Naive thymus-derived CD4-positive, alpha-beta T cell (primary cell): ENCODE measurements at regions not wholly inside any gene's neighbourhood (a gene's known extent, or its start where the extent isn't known, plus 50 kb on each side); places are given as distances from the start of the nearest gene placed in this dataset.

Source experiments
- ATAC-seq: fragments of 150-1000 bp; cut with Tn5 transposase; 2 replicates; pipeline ENCODE4 v1.10.0; 2021; ENCODE audit warnings: mild to moderate bottlenecking, moderate library complexity
- CTCF ChIA-PET: fragments of 350-600 bp; sonication (Branson Sonifier 250); formaldehyde crosslinking; loops from one replicate; lab custom pipeline; 2021; ENCODE audit warnings: antibody characterized with exemption; lab: Charles Lee
- POLR2A ChIA-PET: fragments of 350-600 bp; sonication (Branson Sonifier 250); formaldehyde crosslinking; loops from one replicate; lab custom pipeline; 2021; ENCODE audit warnings: antibody characterized with exemption, inconsistent platforms; lab: Charles Lee
- DNase-seq, 9 donors: peaks; one replicate each; pipeline versions ENCODE4 v3.0.0 to v3.0.0-alpha.2; 2020 to 2022; ENCODE audit warnings: mixed read lengths in 1 of 9
- H3K27ac ChIP-seq: one replicate; pipeline ENCODE4 v1.7.0; 2013; ENCODE audit warnings: mild to moderate bottlenecking, low read depth, low read length, moderate library complexity
- H3K27me3 ChIP-seq, 2 donors: one replicate each; pipeline ENCODE4 v1.7.0; 2013; ENCODE audit warnings: low read length in 2 of 2, mild to moderate bottlenecking in 2 of 2, moderate library complexity in 2 of 2; ENCODE audit not compliant: control insufficient read depth in 2 of 2, insufficient read depth in 2 of 2
- H3K36me3 ChIP-seq, 3 experiments: 1 replicate in 2 of 3; 2 replicates in 1 of 3; pipeline ENCODE4 v1.7.0; 2013; ENCODE audit warnings: low read length in 3 of 3, mild to moderate bottlenecking in 3 of 3, moderate library complexity in 1 of 3; ENCODE audit not compliant: insufficient read depth in 3 of 3, control insufficient read depth in 2 of 3
- H3K4me1 ChIP-seq, 2 donors: one replicate each; pipeline ENCODE4 v1.7.0; 2013; ENCODE audit warnings: low read length in 2 of 2, mild to moderate bottlenecking in 2 of 2, moderate library complexity in 1 of 2; ENCODE audit not compliant: control insufficient read depth in 2 of 2, insufficient read depth in 2 of 2
- H3K4me3 ChIP-seq: 2 replicates; pipeline ENCODE4 v1.7.0; 2013; ENCODE audit warnings: mild to moderate bottlenecking, low read length
- H3K9me3 ChIP-seq, 3 experiments: 1 replicate in 2 of 3; 2 replicates in 1 of 3; pipeline ENCODE4 v1.7.0; 2013; ENCODE audit warnings: low read length in 3 of 3; ENCODE audit not compliant: control insufficient read depth in 2 of 3
- H3K27ac Mint-ChIP-seq, 9 donors: one replicate each; pipeline ENCODE4 v1.8.0; 2020 to 2022; ENCODE audit warnings: mixed read lengths in 9 of 9, mild to moderate bottlenecking in 8 of 9, moderate library complexity in 5 of 9, inconsistent platforms in 2 of 9
- H3K27me3 Mint-ChIP-seq, 5 donors: one replicate each; pipeline ENCODE4 v1.8.0; 2021 to 2022; ENCODE audit warnings: mixed read lengths in 5 of 5, mild to moderate bottlenecking in 1 of 5
- H3K36me3 Mint-ChIP-seq, 5 donors: one replicate each; pipeline ENCODE4 v1.8.0; 2020 to 2022; ENCODE audit warnings: mixed read lengths in 5 of 5, mild to moderate bottlenecking in 3 of 5, inconsistent platforms in 1 of 5
- H3K4me1 Mint-ChIP-seq, 7 donors: one replicate each; pipeline ENCODE4 v1.8.0; 2020 to 2022; ENCODE audit warnings: mixed read lengths in 7 of 7, mild to moderate bottlenecking in 3 of 7, inconsistent platforms in 1 of 7
- H3K4me3 Mint-ChIP-seq, 10 donors: one replicate each; pipeline ENCODE4 v1.8.0; 2020 to 2022; ENCODE audit warnings: mild to moderate bottlenecking in 10 of 10, mixed read lengths in 10 of 10, moderate library complexity in 6 of 10, inconsistent platforms in 2 of 10
- H3K9me3 Mint-ChIP-seq, 11 donors: one replicate each; pipeline ENCODE4 v1.8.0; 2020 to 2022; ENCODE audit warnings: mixed read lengths in 11 of 11, mild to moderate bottlenecking in 4 of 11, inconsistent platforms in 1 of 11, moderate library complexity in 1 of 11
- intact Hi-C, 2 donors: fragments of 100-400 bp; cut with micrococcal nuclease; formaldehyde crosslinking; loops; one replicate each; pipeline ENCODE4 v1.15.1; 2023

- POLR2A ChIA-PET, result no interaction called here
- H3K9me3 Mint-ChIP-seq, result peaks cover 0 to 21% (median 4%) of the 10 kb centered on the region in 11 donors
- H3K4me1 Mint-ChIP-seq, result peaks cover 3 to 17% (median 10%) of the 10 kb centered on the region in 7 donors
- Histone ChIP-seq H3K9me3 (no peaks in the 10 kb centered on the region), H3K27me3 (no peaks in the 10 kb centered on the region), H3K27ac (no peak overlapping the region), H3K4me1 (no peaks in the 10 kb centered on the region), H3K36me3 (no peaks in the 10 kb centered on the region), H3K4me3 (no peak overlapping the region)
- intact Hi-C loops, result no loop called here
- peaks cover 0 to 21% (median 0%) of the 10 kb centered on the region in 5 donors for H3K36me3 Mint-ChIP-seq
- DNase-seq (no peak), ATAC-seq (no peak)
- H3K27me3 Mint-ChIP-seq, result peaks cover 0 to 10% (median 0%) of the 10 kb centered on the region in 5 donors
- H3K4me3 Mint-ChIP-seq, result no peak overlapping the region
- CTCF ChIA-PET, result no interaction called here
- peak overlapping the region in 1 of 9 donors; percentile 60 for H3K27ac Mint-ChIP-seq
These were observed 389.8 kb upstream of the SLC24A2 start for GRCh38 chr9:20178679-20179078.

- Histone ChIP-seq H3K4me1 (no peaks in the 10 kb centered on the region), H3K27me3 (no peaks in the 10 kb centered on the region), H3K9me3 (no peaks in the 10 kb centered on the region), H3K4me3 (no peak overlapping the region), H3K36me3 (no peaks in the 10 kb centered on the region), H3K27ac (no peak overlapping the region)
- Mint-ChIP-seq H3K27ac (peak overlapping the region in 1 of 9 donors; percentile 60), H3K4me3 (no peak overlapping the region), H3K27me3 (peaks cover 0 to 11% (median 0%) of the 10 kb centered on the region in 5 donors), H3K4me1 (peaks cover 2 to 17% (median 10%) of the 10 kb centered on the region in 7 donors), H3K36me3 (peaks cover 0 to 18% (median 0%) of the 10 kb centered on the region in 5 donors), H3K9me3 (peaks cover 0 to 19% (median 1%) of the 10 kb centered on the region in 11 donors)
- intact Hi-C loops, result no loop called here
- no peak for DNase-seq
- CTCF ChIA-PET, result no interaction called here
- no peak for ATAC-seq
- POLR2A ChIA-PET, result no interaction called here
These were observed 389.4 kb upstream of the SLC24A2 start for GRCh38 chr9:20178197-20178596.

GRCh38 chr9:20170122-20170521 is 381.3 kb upstream of the SLC24A2 start:
- peaks cover 11 to 37% (median 20%) of the 10 kb centered on the region in 5 donors for H3K36me3 Mint-ChIP-seq
- H3K27ac Mint-ChIP-seq, result no peak overlapping the region
- DNase-seq, result no peak
- Histone ChIP-seq H3K4me3 (no peak overlapping the region), H3K36me3 (no peaks in the 10 kb centered on the region), H3K4me1 (no peaks in the 10 kb centered on the region), H3K27ac (no peak overlapping the region), H3K27me3 (no peaks in the 10 kb centered on the region), H3K9me3 (peaks cover 5 to 21% (median 17%) of the 10 kb centered on the region in 3 experiments)
- ChIA-PET POLR2A (no interaction called here), CTCF (no interaction called here)
- H3K9me3 Mint-ChIP-seq, result peaks cover 19 to 79% (median 46%) of the 10 kb centered on the region in 11 donors
- ATAC-seq, result no peak
- H3K27me3 Mint-ChIP-seq, result peaks cover 0 to 12% (median 0%) of the 10 kb centered on the region in 5 donors
- H3K4me3 Mint-ChIP-seq, result peak overlapping the region in 1 of 10 donors; percentile 23
- H3K4me1 Mint-ChIP-seq, result no peaks in the 10 kb centered on the region
- intact Hi-C loops, result no loop called here

GRCh38 chr9:20152151-20152725 is 363.4 kb upstream of the SLC24A2 start:
- no peak overlapping the region for H3K4me3 ChIP-seq
- no peaks in the 10 kb centered on the region for H3K4me1 Mint-ChIP-seq
- POLR2A ChIA-PET, result interaction anchor here (1.0 kb wide), 1 partner anchor 58 kb away, joined by 3 read pairs; no protein-coding TSS in a partner anchor
- CTCF ChIA-PET, result no interaction called here
- ATAC-seq (no peak), DNase-seq (no peak)
- H3K4me1 ChIP-seq, result no peaks in the 10 kb centered on the region
- peaks cover 0 to 7% (median 0%) of the 10 kb centered on the region in 5 donors for H3K36me3 Mint-ChIP-seq
- H3K36me3 ChIP-seq, result no peaks in the 10 kb centered on the region
- intact Hi-C loops, result no loop called here
- no peaks in the 10 kb centered on the region for H3K27me3 ChIP-seq
- H3K27me3 Mint-ChIP-seq, result peaks cover 0 to 16% (median 3%) of the 10 kb centered on the region in 5 donors
- H3K9me3 Mint-ChIP-seq, result no peaks in the 10 kb centered on the region
- no peak overlapping the region for H3K27ac Mint-ChIP-seq
- no peak overlapping the region for H3K27ac ChIP-seq
- H3K4me3 Mint-ChIP-seq, result no peak overlapping the region
- H3K9me3 ChIP-seq, result no peaks in the 10 kb centered on the region

GRCh38 chr9:20148416-20148815 is 359.6 kb upstream of the SLC24A2 start:
- Mint-ChIP-seq H3K4me1 (peaks cover 1 to 14% (median 10%) of the 10 kb centered on the region in 7 donors), H3K27me3 (peaks cover 0 to 18% (median 9%) of the 10 kb centered on the region in 5 donors), H3K36me3 (peaks cover 0 to 11% (median 0%) of the 10 kb centered on the region in 5 donors), H3K9me3 (no peaks in the 10 kb centered on the region), H3K27ac (no peak overlapping the region), H3K4me3 (no peak overlapping the region)
- DNase-seq (no peak), ATAC-seq (no peak)
- intact Hi-C loops, result loop anchor here in 1 of 2 donors (10.0 kb wide), 1 partner anchor 204 kb away; no protein-coding TSS in a partner anchor
- ChIA-PET CTCF (no interaction called here), POLR2A (interaction anchor here (0.8 kb wide), 1 partner anchor 60 kb away, joined by 3 read pairs; no protein-coding TSS in a partner anchor)
- no peaks in the 10 kb centered on the region for H3K9me3 ChIP-seq
- no peaks in the 10 kb centered on the region for H3K27me3 ChIP-seq
- no peaks in the 10 kb centered on the region for H3K4me1 ChIP-seq
- no peaks in the 10 kb centered on the region for H3K36me3 ChIP-seq
- no peak overlapping the region for H3K27ac ChIP-seq
- no peak overlapping the region for H3K4me3 ChIP-seq

- DNase-seq (peak in 3 of 9 donors; percentile 5 to 10 (median 7)), ATAC-seq (no peak)
- Mint-ChIP-seq H3K4me3 (peak overlapping the region in 9 of 10 donors; percentile 20 to 76 (median 61)), H3K27ac (peak overlapping the region in 2 of 9 donors; percentile 55 to 87), H3K27me3 (peaks cover 0 to 17% (median 9%) of the 10 kb centered on the region in 5 donors), H3K4me1 (peaks cover 1 to 21% (median 12%) of the 10 kb centered on the region in 7 donors), H3K9me3 (peaks cover 0 to 4% (median 0%) of the 10 kb centered on the region in 11 donors), H3K36me3 (peaks cover 0 to 7% (median 0%) of the 10 kb centered on the region in 5 donors)
- Histone ChIP-seq H3K4me3 (no peak overlapping the region), H3K27me3 (no peaks in the 10 kb centered on the region), H3K4me1 (no peaks in the 10 kb centered on the region), H3K9me3 (no peaks in the 10 kb centered on the region), H3K27ac (no peak overlapping the region), H3K36me3 (no peaks in the 10 kb centered on the region)
- intact Hi-C loops, result loop anchor here (5.0 to 10.0 kb wide), 2 partner anchors 47 to 199 kb away; no protein-coding TSS in a partner anchor
- ChIA-PET CTCF (no interaction called here), POLR2A (interaction anchor here (0.6 kb wide), 1 partner anchor 26 kb away, joined by 3 read pairs; no protein-coding TSS in a partner anchor)
These were observed 355.4 kb upstream of the SLC24A2 start for GRCh38 chr9:20144197-20144596.
